ENCODE measurements at regions not wholly inside any gene's neighbourhood (a gene's known extent, or its start where the extent isn't known, plus 50 kb on each side); places are given as distances from the start of the nearest gene placed in this dataset.
"Not testable (repeated sequence)": the region's sequence is repeated elsewhere in the genome, so short reads cannot be mapped to it uniquely, and the experiment has no call there.

DNA sequence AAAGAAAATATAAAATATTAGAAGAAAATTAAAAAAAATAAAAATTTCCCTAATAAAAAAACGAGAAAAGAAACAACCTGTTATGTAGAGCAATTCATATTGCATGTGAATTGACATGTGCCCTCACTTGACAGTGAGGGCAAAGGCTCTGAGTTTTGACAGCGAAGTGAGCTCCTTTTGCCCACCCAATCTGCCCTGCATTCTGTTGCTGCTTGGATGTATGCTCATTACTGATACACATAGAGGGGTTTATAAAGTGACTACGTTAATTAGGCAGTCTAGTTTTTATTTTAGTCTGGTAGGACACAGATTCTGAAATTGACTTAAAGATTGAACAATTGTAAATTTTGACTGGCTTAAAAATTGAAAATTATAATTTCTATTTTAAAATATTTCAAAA, 949.4 kb downstream of the TLE4 start:
- no peak for DNase-seq (ENCODE audit: low read depth)

DNA sequence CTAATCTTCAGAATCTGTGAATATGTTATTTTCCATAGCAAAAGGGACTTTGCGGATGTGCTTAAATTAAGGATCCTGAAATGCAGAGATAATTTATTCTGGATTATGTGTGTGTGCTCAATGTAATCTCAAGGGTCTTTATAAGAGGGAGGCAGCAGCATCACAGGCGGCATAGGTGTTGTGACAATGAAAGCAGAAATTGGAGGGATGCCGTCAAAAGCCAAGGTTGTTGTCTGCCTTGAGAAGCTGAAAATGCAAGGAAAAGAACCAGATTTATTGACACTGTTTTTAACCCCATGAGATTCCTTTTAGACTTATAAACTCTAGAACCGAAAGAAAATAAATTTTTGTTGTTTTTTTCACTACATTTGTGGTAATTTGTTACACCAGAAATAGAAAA, 948.5 kb downstream of the TLE4 start:
- DNase-seq (ENCODE audit: low read depth), result no peak

DNA sequence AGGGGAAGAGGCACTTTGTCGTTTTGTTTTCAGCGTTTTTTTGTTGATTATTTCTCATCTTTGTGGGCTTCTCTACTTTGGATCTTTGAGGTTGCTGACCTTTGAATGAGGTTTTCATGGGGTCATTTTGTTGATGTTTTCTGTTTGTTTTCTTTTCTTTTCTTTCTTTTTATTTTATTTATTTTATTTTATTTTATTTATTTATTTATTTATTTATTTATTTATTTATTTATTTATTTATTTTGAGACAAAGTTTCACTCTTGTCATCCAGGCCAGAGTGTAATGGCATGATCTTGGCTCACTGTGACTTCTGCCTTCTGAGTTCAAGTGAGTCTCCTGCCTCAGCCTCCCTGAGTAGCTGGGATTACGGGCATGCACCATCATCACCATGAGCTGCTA, 946.7 kb downstream of the TLE4 start:
- DNase-seq (ENCODE audit: low read depth), result no peak

DNA sequence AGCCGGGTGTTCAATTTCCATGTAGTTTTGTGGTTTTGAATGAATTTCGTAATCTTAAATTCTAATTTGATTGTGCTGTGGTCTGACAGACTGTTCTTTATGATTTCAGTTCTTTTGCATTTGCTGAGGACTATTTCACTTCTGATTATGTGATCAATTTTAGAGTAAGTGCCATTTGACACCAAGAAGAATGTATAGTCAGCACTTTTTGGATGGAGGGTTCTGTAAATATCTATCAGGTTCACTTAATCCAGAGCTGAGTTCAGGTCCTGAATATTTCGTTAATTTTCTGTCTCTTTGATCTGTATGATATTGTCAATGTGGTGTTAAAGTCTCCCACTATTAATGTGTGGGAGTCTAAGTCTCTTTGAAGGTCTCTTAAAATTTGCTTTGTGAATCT, 944.9 kb downstream of the TLE4 start:
- DNase-seq (ENCODE audit: low read depth), result no peak

DNA sequence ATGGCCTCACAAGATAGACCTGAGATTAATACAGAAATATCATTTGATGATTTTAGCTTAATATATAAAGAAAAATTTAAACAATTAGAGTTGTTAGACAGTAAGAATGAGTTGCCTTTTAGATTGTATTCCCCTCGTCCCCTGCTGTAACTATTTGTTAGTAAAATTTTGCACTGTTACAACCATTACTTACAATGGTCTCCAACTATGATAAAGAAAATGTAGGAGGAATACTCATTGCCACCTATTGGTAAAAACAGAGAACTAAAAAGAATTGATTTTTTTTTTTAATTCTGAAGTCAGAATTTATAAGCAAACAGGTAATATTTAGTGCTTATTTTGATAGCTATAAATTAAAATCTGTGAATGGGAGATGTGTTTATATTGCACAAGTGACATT, 937.6 kb downstream of the TLE4 start:
- DNase-seq (ENCODE audit: low read depth), result no peak

DNA sequence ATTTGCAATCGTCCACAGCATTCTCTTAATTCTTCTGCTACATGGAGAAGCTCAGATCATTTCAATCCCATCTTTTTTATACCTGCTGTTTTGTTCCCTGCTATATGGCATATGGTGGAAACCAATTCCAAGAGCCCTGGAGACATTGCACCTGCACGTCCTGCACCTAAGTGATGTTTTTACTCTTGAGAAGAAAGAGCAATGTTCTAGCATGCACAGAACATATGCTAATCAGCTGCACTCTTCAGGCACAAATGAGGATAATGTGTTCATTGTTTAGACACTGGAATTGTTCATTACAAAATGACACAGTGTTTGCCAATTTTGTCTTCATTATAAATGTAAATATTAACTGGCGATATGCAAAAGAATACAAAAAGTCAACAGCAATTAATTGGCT, 935.8 kb downstream of the TLE4 start:
- DNase-seq (ENCODE audit: low read depth), result no peak

DNA sequence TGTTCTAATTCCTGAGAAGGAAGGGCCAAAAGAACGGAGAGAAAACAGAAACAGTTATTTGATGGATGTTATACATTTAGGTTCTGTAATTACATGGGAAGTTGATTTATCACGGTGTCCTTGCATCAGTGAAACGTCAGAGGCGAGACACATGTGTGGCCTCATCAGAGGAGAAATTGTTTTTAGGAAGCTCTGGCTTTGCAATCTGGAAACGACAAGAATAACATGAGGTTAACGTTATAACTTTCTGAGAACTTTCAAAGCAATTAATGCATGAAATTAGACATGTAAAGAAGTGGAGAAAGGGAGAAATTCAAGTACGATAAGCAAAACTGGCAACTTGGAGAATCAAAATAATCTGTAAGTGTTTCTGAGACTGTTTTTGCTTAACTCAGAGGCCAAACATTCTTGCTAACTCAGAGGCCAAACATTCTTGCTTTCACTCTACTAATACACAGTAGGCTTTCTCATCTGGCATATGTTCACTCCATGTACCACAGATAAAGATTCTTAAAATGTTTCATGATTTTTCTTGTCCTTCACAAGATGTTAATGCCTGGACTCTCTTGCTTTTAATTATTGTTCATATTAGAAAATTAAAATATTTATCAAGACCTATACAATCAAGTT, 933.0 kb downstream of the TLE4 start:
- DNase-seq (ENCODE audit: low read depth), result no peak

DNA sequence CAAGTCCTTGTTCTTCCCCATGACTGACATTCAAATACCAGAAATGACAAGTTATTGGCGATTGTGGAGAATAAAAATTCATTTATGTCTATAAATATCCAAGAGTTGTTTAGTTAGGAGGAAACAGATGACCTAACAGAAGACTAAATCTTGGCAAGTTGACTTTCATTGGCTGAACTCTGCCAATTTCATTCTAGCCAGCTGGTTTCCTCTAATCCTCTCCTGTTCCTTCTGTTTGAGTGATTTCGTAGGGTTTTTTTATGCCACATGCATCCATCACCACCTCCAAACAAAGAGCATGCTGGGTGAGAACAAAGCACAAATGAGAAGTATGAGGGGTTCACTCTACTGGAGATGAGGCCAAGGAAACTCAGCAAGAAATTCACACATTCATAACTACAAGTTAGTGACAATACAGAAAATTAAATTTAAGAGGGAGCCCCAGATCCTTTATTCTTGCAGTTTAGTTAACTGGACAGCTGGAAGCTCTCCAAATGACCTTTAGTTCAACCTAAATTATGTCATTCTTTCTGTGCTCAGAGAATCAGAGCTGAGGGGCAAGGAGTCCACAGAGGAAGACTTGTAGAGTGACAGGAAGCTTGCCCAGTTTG, 932.0 kb downstream of the TLE4 start:
- no peak for DNase-seq (ENCODE audit: low read depth)

DNA sequence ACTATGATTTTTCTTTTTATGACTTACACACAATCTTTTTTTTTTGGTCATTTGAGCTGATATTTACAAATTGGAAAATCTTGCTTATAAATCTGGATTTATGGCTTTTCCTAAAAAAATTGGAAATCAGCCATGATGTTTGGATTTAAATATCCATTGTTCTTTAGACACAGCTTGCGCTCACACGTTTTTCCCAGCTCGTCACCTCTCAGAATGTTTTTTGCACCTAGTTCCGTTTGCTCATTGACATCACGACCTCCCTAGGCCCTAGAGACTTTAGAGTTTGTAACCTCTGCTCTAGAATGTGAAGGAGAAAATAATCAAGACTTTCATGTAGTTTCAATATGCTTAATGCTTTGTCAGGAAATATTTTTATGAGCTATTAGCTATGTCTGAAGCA, 930.5 kb downstream of the TLE4 start:
- DNase-seq (ENCODE audit: low read depth), result no peak

DNA sequence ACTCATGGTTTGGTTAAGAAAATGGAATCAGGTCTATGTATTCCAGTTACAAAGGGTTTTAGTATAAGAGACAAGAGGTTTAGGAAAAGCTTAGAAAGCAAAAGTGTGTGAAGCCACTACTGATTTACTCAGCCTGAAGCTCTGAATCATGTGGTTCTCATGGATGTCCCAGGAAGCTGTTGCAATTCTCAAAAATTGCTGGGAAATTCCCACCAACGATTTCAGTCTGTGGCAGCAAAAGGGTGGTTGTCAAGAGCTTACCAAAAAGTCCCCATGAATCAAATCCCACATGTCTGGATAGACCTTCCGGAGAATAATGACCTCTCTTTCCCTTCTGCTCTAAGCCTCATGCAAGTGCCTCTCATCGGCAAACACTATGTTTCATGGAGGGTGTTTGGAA, 929.9 kb downstream of the TLE4 start:
- DNase-seq (ENCODE audit: low read depth), result no peak

DNA sequence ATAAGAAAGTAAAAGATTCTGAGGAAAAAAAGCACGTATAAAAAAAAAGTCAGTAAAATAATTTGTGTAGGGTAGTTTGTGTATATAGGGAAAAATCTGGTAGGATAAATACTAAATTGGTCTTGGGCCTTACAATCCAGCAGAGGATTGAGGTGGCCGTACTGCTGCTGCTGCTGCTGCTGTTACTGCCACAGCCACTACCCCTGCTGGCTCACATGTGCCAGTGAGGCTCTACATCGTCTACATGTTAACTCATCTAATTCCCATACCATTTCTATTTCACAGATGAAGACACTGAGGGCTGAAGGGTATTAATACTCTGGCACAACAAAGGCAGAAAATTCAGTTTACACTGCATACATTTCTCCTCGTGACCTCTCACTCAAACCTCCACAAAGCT, 928.5 kb downstream of the TLE4 start:
- DNase-seq (ENCODE audit: low read depth), result no peak

DNA sequence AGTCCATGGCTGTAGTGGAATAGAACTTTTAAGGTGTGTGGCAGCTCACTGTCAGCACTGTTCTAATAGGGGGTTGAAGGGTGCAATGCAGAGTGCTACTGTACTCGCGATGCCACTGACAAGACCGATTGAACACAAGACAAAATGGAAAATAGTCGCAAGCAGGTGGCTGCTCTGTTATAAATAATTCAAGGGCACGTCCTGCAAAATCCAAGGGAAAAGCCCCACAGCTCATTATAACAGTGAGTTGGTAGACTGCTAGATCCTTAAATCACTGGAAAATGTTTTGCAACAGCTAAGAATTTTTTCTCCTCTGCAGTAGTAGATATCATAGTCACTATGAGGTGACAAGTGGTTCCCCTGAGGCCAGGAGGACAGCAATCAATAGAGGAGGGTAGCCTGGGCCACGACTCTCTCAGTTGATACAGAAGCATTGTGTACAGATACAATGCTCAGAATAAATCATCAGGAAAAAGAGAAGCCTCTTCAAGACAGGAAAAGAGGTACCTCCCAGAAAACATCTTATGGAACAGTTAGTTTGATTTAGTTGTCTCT, 926.3 kb downstream of the TLE4 start:
- DNase-seq (ENCODE audit: low read depth), result no peak

DNA sequence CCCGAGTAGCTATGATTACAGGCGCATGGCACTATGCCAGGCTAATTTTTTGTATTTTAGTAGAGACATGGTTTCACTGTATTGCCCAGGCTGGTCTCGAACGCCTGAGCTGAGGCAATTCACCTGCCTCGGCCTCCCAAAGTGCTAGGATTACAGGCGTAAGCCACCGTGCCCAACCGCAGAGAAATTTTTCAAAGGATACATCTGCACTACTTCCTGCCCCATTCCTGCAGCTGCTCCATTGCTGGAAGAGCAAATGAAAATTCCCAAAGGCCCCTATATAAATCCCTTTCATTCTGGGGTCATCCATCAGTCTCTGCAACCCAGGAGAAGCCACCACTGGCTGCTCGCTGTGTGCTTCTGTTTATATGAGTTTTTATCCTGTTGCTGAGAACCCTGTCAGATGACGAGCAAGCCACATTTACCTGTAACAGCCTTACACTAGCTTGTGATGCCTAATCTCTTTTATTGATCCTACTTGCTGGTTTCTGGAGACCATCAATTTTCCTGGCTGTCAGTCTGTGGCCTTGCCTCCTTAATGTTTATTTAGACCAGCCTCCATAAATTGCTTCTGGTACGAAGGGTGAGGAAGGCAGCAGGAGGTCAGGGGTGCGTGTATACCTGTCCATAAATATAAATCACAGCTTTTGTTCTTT, 925.3 kb downstream of the TLE4 start:
- no peak for DNase-seq (ENCODE audit: low read depth)

DNA sequence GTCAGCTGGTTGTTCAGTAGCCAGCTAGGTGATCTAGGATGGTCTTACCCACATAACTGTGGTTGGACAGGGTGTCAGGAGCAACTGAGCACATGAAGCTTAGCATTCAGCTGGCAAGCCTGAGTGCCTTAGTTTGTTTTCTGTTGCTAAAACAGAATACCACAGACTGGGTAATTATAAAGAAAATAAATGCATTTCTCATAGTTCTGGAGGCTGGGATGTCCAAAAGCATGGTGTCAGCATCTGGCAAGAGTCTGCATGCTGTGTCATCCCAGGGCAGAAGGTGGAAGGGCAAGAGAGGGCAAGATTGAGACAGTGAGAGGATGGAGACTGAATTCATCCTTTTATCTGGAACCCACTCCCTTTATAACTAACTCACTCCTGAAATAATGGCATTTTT, 921.5 kb downstream of the TLE4 start:
- DNase-seq (ENCODE audit: low read depth), result no peak

DNA sequence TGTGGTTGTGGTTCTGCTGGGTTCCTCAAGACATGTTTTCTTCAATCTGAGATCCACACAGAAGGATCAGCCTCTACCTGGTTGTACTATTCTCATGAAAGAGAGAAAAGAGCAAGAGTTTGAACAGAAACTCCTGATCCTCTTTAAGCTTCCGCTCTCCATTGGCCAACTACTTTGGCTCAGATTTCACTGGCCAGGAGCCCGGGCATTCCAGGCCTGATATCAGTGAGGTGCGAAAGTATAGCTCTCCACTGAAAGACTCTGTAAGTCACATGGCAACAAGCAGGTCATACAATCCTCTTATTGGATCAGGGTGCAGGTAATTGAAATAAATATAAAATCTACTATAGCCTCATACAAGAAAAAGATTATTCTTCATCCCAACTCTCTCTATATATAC, 920.5 kb downstream of the TLE4 start:
- DNase-seq (ENCODE audit: low read depth), result no peak

DNA sequence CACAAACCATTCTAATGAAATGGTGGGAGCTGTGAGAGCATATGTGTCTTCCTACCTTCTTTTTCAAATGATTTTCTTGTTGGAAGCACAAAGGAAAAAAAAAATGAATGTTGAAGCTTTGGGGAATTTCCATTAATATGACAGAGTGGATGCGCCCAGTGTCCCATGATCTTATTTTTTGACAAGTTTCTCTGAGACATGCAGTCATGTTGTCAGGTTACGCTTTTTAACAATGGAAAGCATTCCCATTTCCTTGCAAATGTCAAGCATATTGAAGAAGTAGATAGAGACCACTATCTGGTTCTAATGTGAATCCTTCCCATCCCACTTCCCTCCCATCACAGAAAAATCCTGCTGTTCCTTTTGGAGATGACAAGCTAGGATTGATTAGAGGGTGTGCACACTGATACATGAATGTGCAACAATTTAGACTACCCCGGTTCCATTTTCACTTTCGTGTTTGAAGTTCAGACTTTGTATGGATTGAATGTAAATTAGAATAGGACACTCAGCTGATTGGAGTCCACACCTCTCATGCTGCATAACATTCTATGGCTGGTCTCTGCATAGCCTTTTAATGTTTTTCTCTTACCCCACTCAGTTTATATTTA, 919.4 kb downstream of the TLE4 start:
- no peak for DNase-seq (ENCODE audit: low read depth)

DNA sequence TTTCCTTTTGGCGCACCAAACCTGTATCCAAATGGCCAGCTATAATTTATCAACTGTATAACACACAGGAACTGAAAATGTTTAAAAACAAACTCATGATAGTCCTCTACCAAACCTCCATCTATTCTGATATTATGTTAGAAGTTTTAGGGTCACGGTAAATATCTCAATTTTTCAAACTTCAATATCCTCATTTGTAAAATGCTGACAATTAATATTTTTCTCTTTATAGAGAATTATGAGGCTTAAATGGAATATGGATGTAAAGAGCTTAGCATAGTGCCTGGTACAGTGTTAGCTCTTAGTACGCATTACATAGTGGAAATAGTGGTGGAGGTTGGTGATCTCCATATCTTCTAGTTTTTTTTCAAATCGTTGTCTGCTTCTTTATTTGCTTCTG, 917.6 kb downstream of the TLE4 start:
- no peak for DNase-seq (ENCODE audit: low read depth)

DNA sequence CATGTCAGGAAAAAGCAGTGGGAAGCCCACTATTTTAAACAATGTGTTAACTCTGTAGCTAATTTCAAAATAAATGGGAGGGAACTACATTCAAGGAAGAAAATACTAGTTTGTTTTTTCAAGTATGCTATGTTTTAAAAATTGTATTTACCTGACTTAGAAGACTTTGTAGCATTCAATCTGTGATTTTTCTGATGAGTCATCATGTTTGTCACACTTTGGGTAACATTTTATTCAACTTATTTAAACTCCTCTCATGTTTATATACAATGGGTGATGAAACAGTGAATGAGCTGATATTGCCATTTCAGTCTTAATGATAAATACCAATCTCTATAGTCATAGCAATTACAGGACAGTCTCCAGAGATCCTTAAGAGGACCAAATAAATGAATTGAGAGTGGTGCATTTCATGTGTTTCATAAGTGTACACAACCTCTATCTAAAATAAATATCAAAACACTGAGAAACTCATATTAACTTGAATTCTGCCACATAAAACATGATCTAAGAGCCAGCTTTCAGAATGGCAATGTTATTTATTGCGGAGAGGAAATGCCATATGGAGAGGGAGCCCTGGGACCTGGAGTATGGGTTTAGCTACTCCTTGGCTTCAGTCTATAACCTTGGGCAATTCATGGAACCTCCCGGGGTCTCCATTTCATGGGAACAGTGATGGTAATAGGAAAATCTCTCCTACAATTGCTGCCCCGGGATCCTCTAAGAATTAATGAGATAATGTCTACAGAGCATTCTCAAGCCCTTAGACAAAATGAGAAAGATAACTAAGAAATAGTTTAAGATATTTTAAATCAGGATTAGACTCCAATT, 913.9 kb downstream of the TLE4 start:
- DNase-seq (ENCODE audit: low read depth), result no peak

DNA sequence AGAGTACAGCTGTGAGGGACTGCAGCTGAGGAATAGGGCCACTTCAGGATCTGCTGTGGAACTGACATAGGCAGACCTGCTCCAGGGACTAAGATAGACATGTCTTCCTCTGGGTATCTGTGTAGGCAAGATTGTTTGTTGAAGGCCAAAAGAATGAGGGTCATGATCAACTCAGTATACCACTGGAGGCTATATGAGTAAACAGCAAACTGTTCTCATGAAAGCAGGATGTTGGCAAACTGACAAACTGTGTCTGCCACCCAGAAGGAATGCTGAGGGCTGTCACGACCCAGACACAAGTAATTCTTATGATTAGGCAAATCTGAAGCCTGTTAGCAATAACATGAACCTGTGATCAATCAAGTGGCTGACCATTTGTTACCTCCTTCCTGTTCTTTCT, 910.5 kb downstream of the TLE4 start:
- DNase-seq (ENCODE audit: low read depth), result not testable (repeated sequence)

DNA sequence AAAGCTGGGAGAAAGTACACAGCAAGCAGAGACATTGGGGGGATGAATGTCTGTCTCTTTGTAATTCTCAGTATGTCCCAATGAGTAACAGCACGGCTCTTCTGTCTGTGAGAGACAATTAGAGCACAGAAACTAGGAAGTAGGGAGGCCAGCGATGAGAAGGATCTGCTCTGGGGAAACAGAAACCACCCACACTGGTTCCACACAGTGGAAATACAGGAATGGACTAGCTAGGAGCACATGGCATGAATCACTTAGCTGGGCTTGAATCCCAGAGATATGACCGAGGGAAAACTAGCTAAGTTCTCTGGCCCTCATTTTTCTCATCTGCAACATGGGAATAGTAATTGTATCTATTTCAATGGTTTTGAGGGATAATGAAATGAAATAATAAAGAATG, 895.9 kb downstream of the TLE4 start:
- DNase-seq (ENCODE audit: low read depth), result no peak

DNA sequence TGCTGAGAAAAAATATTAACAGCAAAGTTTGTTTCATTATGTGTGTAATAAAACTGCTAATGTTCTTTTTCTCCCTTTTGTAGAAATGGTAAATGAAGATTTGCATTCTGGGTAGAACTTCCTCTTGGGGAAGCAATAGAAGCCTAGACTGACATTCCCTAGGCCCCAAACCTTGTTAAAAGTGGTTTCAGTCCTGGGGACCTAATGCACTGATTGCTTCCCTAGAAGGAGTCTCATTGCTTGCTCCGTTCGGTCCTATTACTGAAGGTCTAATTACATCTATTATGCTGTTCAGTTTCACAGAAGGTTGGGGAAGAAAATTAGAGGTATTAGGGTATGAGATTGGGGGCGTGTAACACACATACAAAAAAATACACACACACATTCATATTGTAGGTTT, 893.8 kb downstream of the TLE4 start:
- no peak for DNase-seq (ENCODE audit: low read depth)

DNA sequence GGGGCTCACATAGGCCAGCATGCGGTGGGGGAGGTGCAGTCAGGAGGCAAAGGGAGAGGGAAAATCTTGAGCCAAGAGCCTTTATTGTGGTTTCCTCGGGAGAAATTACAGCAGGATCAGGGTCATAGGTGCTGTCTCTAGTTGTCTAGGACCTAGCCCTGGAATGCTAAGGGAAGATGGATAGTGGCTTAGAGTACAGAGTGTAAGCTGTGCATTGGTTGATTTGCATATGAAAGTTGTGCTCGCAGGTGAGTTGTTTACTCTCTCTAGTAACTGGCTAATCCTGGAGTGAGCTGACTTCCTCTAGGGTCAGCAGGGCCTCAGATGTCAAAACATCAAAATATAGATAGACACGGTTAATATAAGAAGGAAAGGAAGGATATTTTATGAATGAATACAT, 877.7 kb downstream of the TLE4 start:
- no peak for DNase-seq (ENCODE audit: low read depth)
